Jurkat, Clone E6-1 (cell line): ENCODE measurements at regions not wholly inside any gene's neighbourhood (a gene's known extent, or its start where the extent isn't known, plus 50 kb on each side); places are given as distances from the start of the nearest gene placed in this dataset.

Experiments used
- DNase-seq: peaks from one replicate; pipeline ENCODE4 v3.0.0-alpha.2; 2011; ENCODE audit warnings: low read depth, low spot score
- H3K4me3 ChIP-seq: 2 replicates; pipeline ENCODE4 v1.5.1; 2011; ENCODE audit warnings: mild to moderate bottlenecking, low read length, control low read depth, moderate library complexity

- no peak for DNase-seq
- H3K4me3 ChIP-seq = no peak overlapping the region
Measured at GRCh38 chr20:23217023-23217422, 130.9 kb upstream of the CD93 start.

- H3K4me3 ChIP-seq = no peak overlapping the region
- no peak for DNase-seq
Measured at GRCh38 chr20:23215344-23215995, 129.3 kb upstream of the CD93 start.

GRCh38 chr20:23214903-23215302 lies 128.8 kb upstream of the CD93 start:
- H3K4me3 ChIP-seq = no peak overlapping the region
- DNase-seq = no peak

- no peak overlapping the region for H3K4me3 ChIP-seq
- no peak for DNase-seq
Measured at GRCh38 chr20:23212464-23212995, 126.4 kb upstream of the CD93 start.

- no peak overlapping the region for H3K4me3 ChIP-seq
- DNase-seq = no peak
Measured at GRCh38 chr20:23212011-23212410, 125.9 kb upstream of the CD93 start.

GRCh38 chr20:23211164-23211563 lies 125.0 kb upstream of the CD93 start:
- no peak for DNase-seq

GRCh38 chr20:23207826-23208540 lies 121.9 kb upstream of the CD93 start:
- no peak for DNase-seq
- H3K4me3 ChIP-seq = no peak overlapping the region

More at GRCh38 chr20:23211164-23211563, 125.0 kb upstream of the CD93 start:
- no peak overlapping the region for H3K4me3 ChIP-seq

GRCh38 chr20:23206995-23207394 lies 120.9 kb upstream of the CD93 start:
- DNase-seq = no peak
- no peak overlapping the region for H3K4me3 ChIP-seq

GRCh38 chr20:23206061-23206460 lies 119.9 kb upstream of the CD93 start:
- H3K4me3 ChIP-seq = no peak overlapping the region
- DNase-seq = no peak

GRCh38 chr20:23205611-23206041 lies 119.5 kb upstream of the CD93 start:
- no peak for DNase-seq
- H3K4me3 ChIP-seq = no peak overlapping the region

- DNase-seq = no peak
- no peak overlapping the region for H3K4me3 ChIP-seq
Measured at GRCh38 chr20:23205211-23205610, 119.1 kb upstream of the CD93 start.

- H3K4me3 ChIP-seq = no peak overlapping the region
- no peak for DNase-seq
Measured at GRCh38 chr20:23203951-23204730, 118.0 kb upstream of the CD93 start.

GRCh38 chr20:23203310-23203709 lies 117.2 kb upstream of the CD93 start:
- no peak overlapping the region for H3K4me3 ChIP-seq
- no peak for DNase-seq

- no peak for DNase-seq
- no peak overlapping the region for H3K4me3 ChIP-seq
Measured at GRCh38 chr20:23201658-23202057, 115.5 kb upstream of the CD93 start.

GRCh38 chr20:23200914-23201313 lies 114.8 kb upstream of the CD93 start:
- no peak overlapping the region for H3K4me3 ChIP-seq
- no peak for DNase-seq

- H3K4me3 ChIP-seq = no peak overlapping the region
- DNase-seq = no peak
Measured at GRCh38 chr20:23200413-23200812, 114.3 kb upstream of the CD93 start.

- H3K4me3 ChIP-seq = no peak overlapping the region
- DNase-seq = no peak
Measured at GRCh38 chr20:23199356-23199755, 113.2 kb upstream of the CD93 start.

- no peak for DNase-seq
- no peak overlapping the region for H3K4me3 ChIP-seq
Measured at GRCh38 chr20:23198815-23199214, 112.7 kb upstream of the CD93 start.

GRCh38 chr20:23197836-23198235 lies 111.7 kb upstream of the CD93 start:
- no peak overlapping the region for H3K4me3 ChIP-seq
- DNase-seq = no peak

- no peak for DNase-seq
- no peak overlapping the region for H3K4me3 ChIP-seq
Measured at GRCh38 chr20:23195636-23196035, 109.5 kb upstream of the CD93 start.
